ENCODE measurements at regions not wholly inside any gene's neighbourhood (a gene's known extent, or its start where the extent isn't known, plus 50 kb on each side); places are given as distances from the start of the nearest gene placed in this dataset.

DNA sequence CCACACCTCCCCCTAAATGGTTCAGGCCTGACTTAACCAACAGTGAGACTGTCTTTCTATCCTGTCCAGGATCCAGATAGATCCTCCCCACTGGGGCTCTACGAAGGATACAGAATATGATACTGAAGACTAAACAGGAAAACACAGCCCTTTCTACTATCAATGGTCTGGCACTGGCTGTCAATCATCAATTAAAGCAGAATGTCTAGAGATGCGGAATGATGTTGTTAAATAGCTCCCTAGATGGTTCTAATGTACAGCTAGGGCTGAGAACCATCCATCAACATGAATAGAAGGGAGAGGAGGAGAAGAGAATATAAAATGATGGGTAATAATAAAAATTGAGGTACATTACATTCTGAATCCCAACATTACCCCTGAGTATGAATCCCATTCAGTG lies 314.3 kb upstream of the CELF2 start:
- H4K20me1 ChIP-seq (ENCODE audit: control insufficient read depth, insufficient read depth, low read depth, low read length): no peaks in the 10 kb centered on the region
- H3F3A ChIP-seq (ENCODE audit: control insufficient read depth, insufficient read depth): no peaks in the 10 kb centered on the region
- no peaks in the 10 kb centered on the region for H3K27me3 ChIP-seq (ENCODE audit: control insufficient read depth, low read length)

DNA sequence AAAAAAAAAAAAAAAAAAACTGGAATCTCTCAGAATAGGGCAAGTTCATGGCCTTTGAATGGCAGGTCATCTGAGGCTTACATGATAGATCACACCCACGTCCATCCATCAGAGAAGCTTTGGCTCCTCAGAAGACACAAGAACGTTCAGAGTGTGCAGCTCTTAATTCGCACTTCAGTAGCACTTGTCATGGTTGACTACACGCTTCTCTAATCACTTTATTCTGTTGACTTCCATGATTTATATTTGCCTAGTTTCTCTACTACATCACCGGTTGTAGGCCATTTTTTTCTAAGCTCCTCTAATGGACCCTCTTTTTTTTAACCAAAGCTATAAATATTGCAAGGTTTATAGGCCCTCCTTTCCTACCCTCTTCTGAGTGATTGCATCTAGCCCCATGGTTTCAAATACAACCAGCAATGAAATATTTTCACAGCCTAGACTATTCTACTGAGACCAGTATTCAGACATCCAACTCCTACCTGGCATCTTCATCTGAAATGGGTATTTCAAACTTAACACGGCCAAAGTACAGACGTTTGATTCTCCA lies 305.4 kb upstream of the CELF2 start:
- TF ChIP-seq EZH2phosphoT487 (IDR thresholded peaks at IDR 0.05; ENCODE audit: borderline replicate concordance, low read length): no peak
- TF ChIP-seq, protein P1, sequence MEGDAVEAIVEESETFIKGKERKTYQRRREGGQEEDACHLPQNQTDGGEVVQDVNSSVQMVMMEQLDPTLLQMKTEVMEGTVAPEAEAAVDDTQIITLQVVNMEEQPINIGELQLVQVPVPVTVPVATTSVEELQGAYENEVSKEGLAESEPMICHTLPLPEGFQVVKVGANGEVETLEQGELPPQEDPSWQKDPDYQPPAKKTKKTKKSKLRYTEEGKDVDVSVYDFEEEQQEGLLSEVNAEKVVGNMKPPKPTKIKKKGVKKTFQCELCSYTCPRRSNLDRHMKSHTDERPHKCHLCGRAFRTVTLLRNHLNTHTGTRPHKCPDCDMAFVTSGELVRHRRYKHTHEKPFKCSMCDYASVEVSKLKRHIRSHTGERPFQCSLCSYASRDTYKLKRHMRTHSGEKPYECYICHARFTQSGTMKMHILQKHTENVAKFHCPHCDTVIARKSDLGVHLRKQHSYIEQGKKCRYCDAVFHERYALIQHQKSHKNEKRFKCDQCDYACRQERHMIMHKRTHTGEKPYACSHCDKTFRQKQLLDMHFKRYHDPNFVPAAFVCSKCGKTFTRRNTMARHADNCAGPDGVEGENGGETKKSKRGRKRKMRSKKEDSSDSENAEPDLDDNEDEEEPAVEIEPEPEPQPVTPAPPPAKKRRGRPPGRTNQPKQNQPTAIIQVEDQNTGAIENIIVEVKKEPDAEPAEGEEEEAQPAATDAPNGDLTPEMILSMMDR (IDR thresholded peaks at IDR 0.05; ENCODE audit: low read depth, low read length, poor library complexity, severe bottlenecking): no peak
- Histone ChIP-seq H3K9me3 (ENCODE audit: control insufficient read depth, insufficient read depth, low read length) (no peaks in the 10 kb centered on the region; the same call in 1 of the 2 replicates), H4K20me1 (ENCODE audit: control insufficient read depth, insufficient read depth, low read depth, low read length) (no peaks in the 10 kb centered on the region), H3K27me3 (ENCODE audit: control insufficient read depth, low read length) (no peaks in the 10 kb centered on the region), H3K79me2 (ENCODE audit: control insufficient read depth, low read length) (no peaks in the 10 kb centered on the region), H3K36me3 (ENCODE audit: control insufficient read depth, low read length) (no peaks in the 10 kb centered on the region), H3K9me2 (replicated peaks; ENCODE audit: control insufficient read depth, low read length) (no peaks in the 10 kb centered on the region), H3K27ac (ENCODE audit: low read depth, low read length) (no peak overlapping the region), H3K4me2 (ENCODE audit: low read length) (no peak overlapping the region), H3K4me1 (ENCODE audit: control insufficient read depth, low read length) (no peaks in the 10 kb centered on the region), H3K4me3 (ENCODE audit: low read length) (no peak overlapping the region), H3F3A (ENCODE audit: control insufficient read depth, insufficient read depth) (no peaks in the 10 kb centered on the region)

More for the DNA sequence above, 314.3 kb upstream of the CELF2 start:
- no peaks in the 10 kb centered on the region for H3K9me3 ChIP-seq (ENCODE audit: control insufficient read depth, insufficient read depth, low read length)
- H3K36me3 ChIP-seq (ENCODE audit: control insufficient read depth, low read length): no peaks in the 10 kb centered on the region
- no peak overlapping the region for H3K4me2 ChIP-seq (ENCODE audit: low read length)
- H3K27ac ChIP-seq (ENCODE audit: low read depth, low read length): no peak overlapping the region
- H3K9me2 ChIP-seq (replicated peaks; ENCODE audit: control insufficient read depth, low read length): no peaks in the 10 kb centered on the region
- H3K4me1 ChIP-seq (ENCODE audit: control insufficient read depth, low read length): no peaks in the 10 kb centered on the region
- H3K4me3 ChIP-seq (ENCODE audit: low read length): no peak overlapping the region
- no peak for TF ChIP-seq EZH2phosphoT487 (IDR thresholded peaks at IDR 0.05; ENCODE audit: borderline replicate concordance, low read length)
- TF ChIP-seq, protein P1 (IDR thresholded peaks at IDR 0.05; ENCODE audit: low read depth, low read length, poor library complexity, severe bottlenecking): no peak
- no peaks in the 10 kb centered on the region for H3K79me2 ChIP-seq (ENCODE audit: control insufficient read depth, low read length)

DNA sequence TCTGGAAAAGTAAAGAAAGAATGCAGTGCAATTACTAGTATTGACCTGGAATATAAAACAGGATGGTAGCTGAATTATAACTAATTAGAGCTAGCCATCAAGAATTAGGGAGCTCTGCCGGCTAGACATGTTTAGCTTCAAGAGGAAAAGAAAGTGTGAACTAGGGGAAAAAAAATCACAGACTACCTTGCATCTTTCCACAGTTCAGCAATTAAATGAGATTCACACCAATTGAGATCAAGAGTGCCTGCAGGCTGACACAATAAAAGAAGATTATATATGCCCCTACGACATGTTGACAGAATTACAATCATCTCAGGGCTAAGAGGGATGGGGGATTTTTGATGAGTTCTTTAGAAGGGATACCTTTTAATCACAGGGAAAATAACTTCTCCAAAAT lies 303.3 kb upstream of the CELF2 start:
- no peak overlapping the region for H3K4me2 ChIP-seq (ENCODE audit: low read length)
- no peak overlapping the region for H3K27ac ChIP-seq (ENCODE audit: low read depth, low read length)
- TF ChIP-seq EZH2phosphoT487 (IDR thresholded peaks at IDR 0.05; ENCODE audit: borderline replicate concordance, low read length): no peak
- TF ChIP-seq, protein P1 (IDR thresholded peaks at IDR 0.05; ENCODE audit: low read depth, low read length, poor library complexity, severe bottlenecking): no peak
- H3K9me3 ChIP-seq (ENCODE audit: control insufficient read depth, insufficient read depth, low read length): no peaks in the 10 kb centered on the region; the same call in 1 of the 2 replicates
- H3K9me2 ChIP-seq (replicated peaks; ENCODE audit: control insufficient read depth, low read length): no peaks in the 10 kb centered on the region
- no peaks in the 10 kb centered on the region for H3K79me2 ChIP-seq (ENCODE audit: control insufficient read depth, low read length)
- H4K20me1 ChIP-seq (ENCODE audit: control insufficient read depth, insufficient read depth, low read depth, low read length): no peaks in the 10 kb centered on the region
- no peaks in the 10 kb centered on the region for H3K36me3 ChIP-seq (ENCODE audit: control insufficient read depth, low read length)
- no peaks in the 10 kb centered on the region for H3K4me1 ChIP-seq (ENCODE audit: control insufficient read depth, low read length)
- no peaks in the 10 kb centered on the region for H3K27me3 ChIP-seq (ENCODE audit: control insufficient read depth, low read length)
- no peaks in the 10 kb centered on the region for H3F3A ChIP-seq (ENCODE audit: control insufficient read depth, insufficient read depth)
- no peak overlapping the region for H3K4me3 ChIP-seq (ENCODE audit: low read length)

All from DOHH2 (cell line).